ENCODE measurements at regions not wholly inside any gene's neighbourhood (a gene's known extent, or its start where the extent isn't known, plus 50 kb on each side); places are given as distances from the start of the nearest gene placed in this dataset.

DNA sequence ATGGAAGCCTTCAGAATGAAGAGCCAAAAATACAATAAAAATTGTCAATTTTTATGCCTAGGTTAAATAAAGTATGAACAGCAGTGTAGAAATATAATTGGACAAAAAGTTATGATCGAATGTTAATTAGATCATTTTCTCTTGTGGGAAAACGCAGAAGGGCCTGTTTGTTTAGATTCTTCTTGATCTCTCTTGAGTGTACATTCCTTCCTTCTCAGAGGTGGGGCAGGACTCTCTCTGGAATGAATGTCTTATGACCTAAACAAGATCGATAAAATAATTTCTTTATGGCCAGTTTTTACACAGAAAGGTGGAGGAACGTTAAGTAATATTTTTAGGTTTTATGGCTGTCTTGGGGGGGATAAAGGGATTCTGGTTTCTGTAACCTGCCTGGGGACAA lies 500.1 kb upstream of the MARCKS start:
- TF ChIP-seq, protein P1, sequence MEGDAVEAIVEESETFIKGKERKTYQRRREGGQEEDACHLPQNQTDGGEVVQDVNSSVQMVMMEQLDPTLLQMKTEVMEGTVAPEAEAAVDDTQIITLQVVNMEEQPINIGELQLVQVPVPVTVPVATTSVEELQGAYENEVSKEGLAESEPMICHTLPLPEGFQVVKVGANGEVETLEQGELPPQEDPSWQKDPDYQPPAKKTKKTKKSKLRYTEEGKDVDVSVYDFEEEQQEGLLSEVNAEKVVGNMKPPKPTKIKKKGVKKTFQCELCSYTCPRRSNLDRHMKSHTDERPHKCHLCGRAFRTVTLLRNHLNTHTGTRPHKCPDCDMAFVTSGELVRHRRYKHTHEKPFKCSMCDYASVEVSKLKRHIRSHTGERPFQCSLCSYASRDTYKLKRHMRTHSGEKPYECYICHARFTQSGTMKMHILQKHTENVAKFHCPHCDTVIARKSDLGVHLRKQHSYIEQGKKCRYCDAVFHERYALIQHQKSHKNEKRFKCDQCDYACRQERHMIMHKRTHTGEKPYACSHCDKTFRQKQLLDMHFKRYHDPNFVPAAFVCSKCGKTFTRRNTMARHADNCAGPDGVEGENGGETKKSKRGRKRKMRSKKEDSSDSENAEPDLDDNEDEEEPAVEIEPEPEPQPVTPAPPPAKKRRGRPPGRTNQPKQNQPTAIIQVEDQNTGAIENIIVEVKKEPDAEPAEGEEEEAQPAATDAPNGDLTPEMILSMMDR (IDR thresholded peaks at IDR 0.05; ENCODE audit: low read depth, low read length), result no peak
- no peak overlapping the region for H3K4me3 ChIP-seq (ENCODE audit: low read depth, low read length)

DNA sequence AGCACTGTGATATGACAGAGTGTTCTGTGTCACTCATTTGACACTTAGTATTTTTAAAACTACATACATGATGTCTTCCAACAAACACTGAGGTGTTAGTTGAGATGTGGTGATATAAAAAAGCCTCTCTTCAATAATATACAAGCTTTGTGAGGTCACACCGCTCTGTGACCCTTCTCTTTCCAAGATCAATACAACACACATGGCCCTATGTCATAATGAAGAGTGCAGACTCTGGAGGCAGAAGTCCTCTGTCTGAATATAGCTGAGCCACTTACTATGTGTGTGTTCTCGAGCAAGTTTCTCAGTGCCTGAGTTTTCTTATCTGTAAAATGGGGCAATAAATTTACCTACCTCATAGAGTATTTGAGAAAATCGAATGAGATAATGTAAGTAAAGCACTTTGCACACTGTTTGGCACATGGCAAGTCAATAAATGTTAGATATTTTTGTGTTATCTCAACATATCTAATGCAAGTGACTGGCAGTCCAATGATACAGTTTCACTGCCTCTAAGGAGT lies 499.0 kb upstream of the MARCKS start:
- H3K4me3 ChIP-seq (ENCODE audit: low read depth, low read length), result no peak overlapping the region
- TF ChIP-seq, protein P1 (IDR thresholded peaks at IDR 0.05; ENCODE audit: low read depth, low read length), result no peak

DNA sequence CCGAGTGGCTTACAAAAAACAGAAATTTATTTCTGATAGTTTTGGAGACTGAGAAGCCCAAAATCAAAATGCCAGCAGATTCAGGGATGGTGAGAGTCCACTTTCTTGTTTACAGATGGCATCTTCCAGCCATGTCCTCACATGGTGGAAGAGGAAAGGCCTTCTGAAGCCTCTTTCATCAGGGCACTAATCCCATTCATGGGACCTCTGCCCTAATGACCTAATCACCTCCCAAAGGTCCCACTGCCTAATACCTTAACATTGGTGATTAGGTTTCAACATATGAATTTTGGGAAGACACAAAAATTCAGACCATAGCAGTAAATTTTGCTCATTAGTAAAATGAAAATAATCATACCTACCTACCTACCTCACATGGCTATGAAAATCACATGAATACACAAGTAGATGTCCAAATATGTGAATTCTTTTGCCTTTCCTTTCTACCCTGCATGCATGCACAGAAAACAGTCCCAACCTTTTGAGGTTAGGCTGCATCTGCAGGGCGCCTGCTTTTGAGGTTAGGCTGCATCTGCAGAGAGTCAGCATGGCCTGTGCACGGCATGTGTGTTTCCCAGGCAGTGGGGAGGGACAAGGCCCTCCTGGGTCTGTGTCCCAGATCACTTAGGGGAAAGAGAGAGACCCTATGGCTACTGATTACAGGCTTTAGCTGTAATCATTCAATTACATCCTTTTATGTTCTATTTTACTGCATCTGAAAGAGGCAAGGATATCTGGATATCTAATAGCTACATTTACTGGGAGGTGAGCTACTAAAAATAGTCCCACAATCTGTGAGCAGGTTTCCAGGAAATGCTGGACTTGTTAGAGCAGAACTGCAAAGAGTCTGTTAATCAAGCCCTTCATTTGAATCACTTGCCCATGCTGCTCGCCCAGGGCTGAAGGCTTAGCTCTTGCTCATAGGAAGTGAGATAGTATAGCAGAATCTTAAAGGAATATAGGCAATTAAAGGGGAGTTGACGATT lies 497.7 kb upstream of the MARCKS start:
- TF ChIP-seq, protein P1 (IDR thresholded peaks at IDR 0.05; ENCODE audit: low read depth, low read length), result no peak
- H3K4me3 ChIP-seq (ENCODE audit: low read depth, low read length), result no peak overlapping the region

DNA sequence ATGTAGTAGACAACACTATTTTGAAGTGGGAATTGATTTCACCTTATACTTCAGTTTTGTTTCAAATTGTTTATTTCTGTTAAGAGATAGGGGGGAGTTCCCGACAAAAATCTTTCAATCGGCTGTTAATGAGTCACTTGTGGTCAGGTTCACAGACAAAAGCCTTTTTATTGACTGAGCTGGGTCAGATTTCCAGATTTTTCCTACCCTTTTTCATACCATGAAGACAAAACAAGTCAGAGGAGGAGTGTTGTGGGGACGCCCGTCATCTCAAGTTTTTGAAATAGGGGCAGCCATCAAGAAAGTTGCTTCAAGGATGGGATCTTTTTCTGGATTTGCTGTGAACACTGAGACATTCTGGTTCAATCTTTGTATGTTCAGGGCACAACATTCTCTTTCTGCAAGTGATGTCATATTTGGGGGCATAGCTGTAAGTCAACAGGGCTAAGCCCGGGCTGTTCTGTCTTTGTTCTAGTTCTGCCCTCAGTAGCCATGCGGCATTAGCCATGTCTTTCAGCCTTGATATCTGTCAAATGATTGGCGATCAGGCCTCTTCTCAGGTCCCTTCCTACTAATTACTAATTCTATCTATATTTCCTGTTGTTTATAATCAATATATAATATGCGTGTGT lies 496.0 kb upstream of the MARCKS start:
- no peak overlapping the region for H3K4me3 ChIP-seq (ENCODE audit: low read depth, low read length)
- TF ChIP-seq, protein P1 (IDR thresholded peaks at IDR 0.05; ENCODE audit: low read depth, low read length), result no peak

DNA sequence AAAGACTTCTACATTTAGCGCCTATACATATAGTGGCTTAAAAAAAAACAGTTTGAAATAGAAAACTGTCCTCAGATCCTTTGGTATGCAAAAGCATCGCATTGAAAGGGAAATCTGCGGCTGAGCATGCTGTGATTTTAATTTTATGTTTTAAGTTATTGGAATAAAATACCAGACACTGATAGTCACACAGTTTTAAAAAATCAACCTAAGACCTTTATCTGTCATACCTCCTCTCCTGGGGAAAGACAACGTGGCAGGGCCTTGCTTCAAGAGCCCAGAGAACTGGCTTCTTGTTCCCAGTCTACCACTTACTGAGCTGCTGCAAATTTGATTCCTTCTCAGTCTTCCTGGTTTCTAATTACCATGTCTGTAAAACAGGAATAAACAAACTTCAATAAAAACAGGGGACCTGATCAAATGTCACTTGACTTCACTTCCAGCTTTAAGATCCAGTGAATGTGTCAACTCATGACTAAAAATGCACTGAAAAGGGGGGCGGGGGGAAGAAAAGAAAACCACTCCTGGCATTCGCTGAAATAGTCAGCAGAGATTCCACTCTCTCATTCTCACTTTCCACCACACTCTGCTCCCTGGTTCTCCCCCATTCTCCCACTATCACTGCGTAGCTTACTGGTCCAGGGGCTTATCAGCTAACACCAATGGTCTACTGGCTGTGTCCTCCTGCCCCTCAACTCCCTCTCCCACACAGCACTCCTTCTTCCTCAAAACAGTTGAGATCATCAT lies 494.7 kb upstream of the MARCKS start:
- TF ChIP-seq, protein P1 (IDR thresholded peaks at IDR 0.05; ENCODE audit: low read depth, low read length), result no peak
- H3K4me3 ChIP-seq (ENCODE audit: low read depth, low read length), result no peak overlapping the region

DNA sequence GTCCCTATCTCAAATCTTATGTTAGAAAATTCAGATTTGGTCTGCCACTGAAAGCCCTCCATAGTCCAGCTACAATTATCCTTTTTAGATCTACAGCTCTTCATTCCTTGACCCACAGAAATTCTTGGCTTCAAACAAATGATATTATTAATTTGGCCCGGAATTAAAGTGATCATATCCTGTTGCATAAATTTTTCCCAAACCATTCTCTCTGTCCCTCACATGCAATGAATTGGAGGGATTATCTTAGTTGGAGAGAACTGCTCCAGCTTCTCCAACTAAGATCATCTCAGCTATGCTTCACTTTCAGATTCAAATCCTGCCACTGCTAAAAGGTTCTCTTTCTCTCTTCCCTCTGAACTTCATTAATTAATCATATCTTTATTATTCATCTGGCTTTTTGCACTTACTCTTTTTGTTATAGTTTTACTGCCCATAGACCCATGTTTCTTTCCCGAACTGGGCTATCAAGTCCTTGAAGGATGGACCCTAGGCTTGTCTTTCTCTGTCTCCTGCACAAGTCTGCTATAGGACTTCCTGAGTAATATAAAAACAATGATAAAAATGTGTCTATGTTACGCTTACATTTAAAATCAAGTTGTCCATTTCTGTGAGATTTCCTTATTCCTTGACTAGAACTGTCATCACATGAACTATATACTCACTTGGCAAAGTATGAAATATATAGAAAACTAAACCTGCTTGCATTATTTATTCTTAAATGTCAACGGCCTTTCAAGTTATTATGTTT lies 493.9 kb upstream of the MARCKS start:
- no peak overlapping the region for H3K4me3 ChIP-seq (ENCODE audit: low read depth, low read length)
- TF ChIP-seq, protein P1 (IDR thresholded peaks at IDR 0.05; ENCODE audit: low read depth, low read length), result no peak
